ENCODE measurements at regions not wholly inside any gene's neighbourhood (a gene's known extent, or its start where the extent isn't known, plus 50 kb on each side); places are given as distances from the start of the nearest gene placed in this dataset.

- no peak for TF ChIP-seq KIAA2018 (CRISPR knock-in tag; IDR thresholded peaks at IDR 0.05; ENCODE audit: borderline replicate concordance)
Observed at GRCh38 chr20:52342913-52343312, 151.3 kb upstream of the ZFP64 start (continued).

GRCh38 chr20:52340036-52340634 is 148.6 kb upstream of the ZFP64 start:
- no peaks in the 10 kb centered on the region for H3K4me1 ChIP-seq (ENCODE audit: insufficient read depth, low read length)
- H2AFZ ChIP-seq (ENCODE audit: low read length), result peak overlapping the region; percentile 60
- H3K27ac ChIP-seq (ENCODE audit: extremely low read length, insufficient read depth, low read length), result no peak overlapping the region
- intact Hi-C loops (cut with micrococcal nuclease; ENCODE audit: unreplicated experiment) (no loop called here), in situ Hi-C loops (cut with HindIII; ENCODE audit: extremely low pct_ligation_motif_present, low pct_unique_long_range_greater_than_20kb) (no loop called here)
- peak; percentile 93 for ATAC-seq
- H3K27me3 ChIP-seq (ENCODE audit: control insufficient read depth in 1 of 2, insufficient read depth in 2 of 2, low read length in 2 of 2), result peaks cover 2% of the 10 kb centered on the region in 2 experiments; a peak in 1 of 5 replicates
- POLR2A ChIA-PET, result no interaction called here
- peak; percentile 54 for DNase-seq (ENCODE audit: low spot score)
- H3K36me3 ChIP-seq (replicated peaks in 1 of 2; ENCODE audit: control insufficient read depth in 1 of 2, insufficient read depth in 2 of 2, low read length in 2 of 2), result no peaks in the 10 kb centered on the region
- no peaks in the 10 kb centered on the region for H4K20me1 ChIP-seq (ENCODE audit: insufficient read depth, low read length)
- FAIRE-seq, result peak; percentile 39
- H3K4me2 ChIP-seq (ENCODE audit: low read depth, low read length), result peak overlapping the region; percentile 44
- H3K79me2 ChIP-seq (ENCODE audit: insufficient read depth, low read length), result no peaks in the 10 kb centered on the region
- H3K4me3 ChIP-seq (replicated peaks in 1 of 3; ENCODE audit: insufficient read depth in 1 of 3, low read depth in 2 of 3, low read length in 3 of 3), result peak overlapping the region; percentile 15 to 47 (median 29); a peak in 4 of 6 replicates
- H3K9ac ChIP-seq (ENCODE audit: insufficient read depth, low read depth, low read length), result no peak overlapping the region
- no TSS peak for BruUV-seq (replicated peaks)
- CTCF ChIA-PET (ENCODE audit: low intra/inter-chr PET ratio, low total read pairs), result no interaction called here
- no peaks in the 10 kb centered on the region for H3K9me3 ChIP-seq (ENCODE audit: low read length)
- WGBS (ENCODE audit: low lambda C conversion rate), result 22% methylated on average over 4 of the region's 4 CpGs
- no peak for TF ChIP-seq NFKBIZ (CRISPR knock-in tag; IDR thresholded peaks at IDR 0.05)
- no peak for TF ChIP-seq MXD1 (CRISPR knock-in tag; IDR thresholded peaks at IDR 0.05)
- peak; percentile 24; the same call in 1 of the 2 replicates for TF ChIP-seq GABPB1 (CRISPR knock-in tag; IDR thresholded peaks at IDR 0.05)
- TF ChIP-seq HCFC1 (IDR thresholded peaks at IDR 0.05; ENCODE audit: low read depth, low read length), result peak; percentile 72; the same call in 1 of the 2 replicates
- no peak for TF ChIP-seq ZFP36L2 (CRISPR knock-in tag; IDR thresholded peaks at IDR 0.05)
- peak; percentile 81 for TF ChIP-seq USF2 (IDR thresholded peaks at IDR 0.05; ENCODE audit: low read depth, low read length)
- peak; percentile 93; the same call in 1 of the 2 replicates for TF ChIP-seq USF2 (CRISPR knock-in tag; IDR thresholded peaks at IDR 0.05; ENCODE audit: borderline replicate concordance)
- TF ChIP-seq KAT8 (CRISPR knock-in tag; IDR thresholded peaks at IDR 0.05), result peak; percentile 29; the same call in 1 of the 2 replicates
- no peak for TF ChIP-seq GABPA (IDR thresholded peaks at IDR 0.05; ENCODE audit: low read depth, low read length)
- peak; percentile 21; the same call in 1 of the 2 replicates for TF ChIP-seq GABPA (CRISPR knock-in tag; IDR thresholded peaks at IDR 0.05; ENCODE audit: low read depth)
- peak; percentile 85 for TF ChIP-seq NFYC (CRISPR knock-in tag; IDR thresholded peaks at IDR 0.05)
